Hepatocyte (in vitro differentiated cells): ENCODE measurements at regions not wholly inside any gene's neighbourhood (a gene's known extent, or its start where the extent isn't known, plus 50 kb on each side); places are given as distances from the start of the nearest gene placed in this dataset.

Source experiments
- DNase-seq: peaks from one replicate; pipeline ENCODE4 v3.0.0-alpha.2; 2016; ENCODE audit warnings: low spot score
- H2AFZ ChIP-seq: fragments of 200-600 bp; sonication (generic); 2 replicates; pipeline ENCODE4 v1.6.0; 2016; ENCODE audit warnings: antibody characterized with exemption, mild to moderate bottlenecking
- H3K27ac ChIP-seq: fragments of 200-600 bp; sonication (generic); 2 replicates; pipeline ENCODE4 v1.5.1; 2016; ENCODE audit warnings: mild to moderate bottlenecking
- H3K27me3 ChIP-seq: fragments of 200-600 bp; sonication (generic); 2 replicates; pipeline ENCODE4 v1.6.1; 2016
- H3K36me3 ChIP-seq: fragments of 200-600 bp; sonication (generic); replicated peaks from 2 replicates; pipeline ENCODE4 v1.5.1; 2016; ENCODE audit warnings: low read depth; ENCODE audit not compliant: insufficient read depth
- H3K4me1 ChIP-seq: fragments of 200-600 bp; sonication (generic); 2 replicates; pipeline ENCODE4 v1.5.1; 2016; ENCODE audit warnings: mild to moderate bottlenecking, moderate library complexity; ENCODE audit not compliant: insufficient read depth
- H3K4me2 ChIP-seq: fragments of 200-600 bp; sonication (generic); 2 replicates; pipeline ENCODE4 v1.6.0; 2016
- H3K4me3 ChIP-seq: fragments of 200-600 bp; sonication (generic); 2 replicates; pipeline ENCODE4 v1.5.1; 2016; ENCODE audit warnings: mild to moderate bottlenecking
- H3K79me2 ChIP-seq: fragments of 200-600 bp; sonication (generic); 2 replicates; pipeline ENCODE4 v1.6.0; 2017; ENCODE audit warnings: mild to moderate bottlenecking
- H3K9me2 ChIP-seq: fragments of 200-600 bp; sonication (generic); replicated peaks from 2 replicates; pipeline ENCODE4 v1.6.0; 2017; ENCODE audit warnings: mild to moderate bottlenecking; ENCODE audit not compliant: insufficient read depth
- H3K9me3 ChIP-seq: fragments of 200-600 bp; sonication (generic); 2 replicates; pipeline ENCODE4 v1.5.1; 2016; ENCODE audit warnings: low read depth, mild to moderate bottlenecking
- H4K20me1 ChIP-seq: fragments of 200-600 bp; sonication (generic); 2 replicates; pipeline ENCODE4 v1.6.0; 2016; ENCODE audit warnings: mild to moderate bottlenecking; ENCODE audit not compliant: insufficient read depth, poor library complexity, severe bottlenecking
- EZH2 ChIP-seq: fragments of 200-600 bp; sonication (generic); IDR thresholded peaks from 2 replicates; pipeline ENCODE4 v1.6.1; 2016; ENCODE audit warnings: antibody characterized with exemption, mild to moderate bottlenecking, borderline replicate concordance
- EZH2phosphoT487 ChIP-seq: fragments of 200-600 bp; sonication (generic); IDR thresholded peaks from one replicate; pipeline ENCODE4 v1.6.1; 2018; ENCODE audit warnings: antibody characterized with exemption, mild to moderate bottlenecking, low read depth, moderate library complexity; ENCODE audit not compliant: unreplicated experiment, severe bottlenecking
- WGBS: methylation state at CpG from one replicate; pipeline ENCODE4 v1.1.6; 2016; ENCODE audit warnings: low lambda C conversion rate; ENCODE audit errors: missing lambda C conversion rate; 5-methylcytosine and 5-hydroxymethylcytosine counted together
- TF ChIP-seq, protein P1 (sequence below): fragments of 200-600 bp; sonication (generic); IDR thresholded peaks from 2 replicates; pipeline ENCODE4 v1.5.1; 2016; ENCODE audit warnings: antibody characterized with exemption, mild to moderate bottlenecking; ENCODE audit not compliant: poor library complexity

DNA sequence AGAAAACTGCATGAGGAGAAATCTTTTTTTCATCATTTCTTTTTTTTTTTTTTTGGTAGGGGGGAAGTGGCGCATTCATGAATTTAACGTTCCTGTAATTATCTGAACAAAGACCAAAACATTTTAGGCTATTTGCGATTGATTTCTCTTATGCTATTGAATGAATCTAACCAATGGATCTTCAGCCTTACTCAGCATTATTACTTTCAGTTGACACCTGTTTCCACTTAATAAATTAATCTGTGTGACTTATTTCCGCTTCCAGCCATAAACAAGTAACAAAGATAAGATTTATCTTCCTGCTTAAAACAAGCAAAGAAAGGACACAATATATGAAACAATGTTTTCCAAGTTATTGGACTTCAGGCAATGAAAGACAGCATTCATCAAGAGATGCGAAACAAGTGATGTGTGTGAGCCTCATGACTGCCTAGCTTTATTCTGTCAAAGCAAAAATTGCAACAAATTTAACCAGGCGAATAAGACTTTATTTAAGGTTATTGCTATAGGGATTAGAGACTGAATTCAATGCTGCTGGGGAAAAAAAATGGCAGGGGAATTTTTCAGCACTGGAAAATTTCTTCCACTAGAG, 1026.9 kb downstream of the LRFN5 start:
- 87% methylated on average over 6 of the region's 6 CpGs for WGBS
- H3K4me1 ChIP-seq: no peaks in the 10 kb centered on the region
- H3K9me2 ChIP-seq: no peaks in the 10 kb centered on the region
- H3K27me3 ChIP-seq: no peaks in the 10 kb centered on the region
- DNase-seq: no peak
- no peak overlapping the region for H2AFZ ChIP-seq
- no peaks in the 10 kb centered on the region for H4K20me1 ChIP-seq
- TF ChIP-seq, protein P1, sequence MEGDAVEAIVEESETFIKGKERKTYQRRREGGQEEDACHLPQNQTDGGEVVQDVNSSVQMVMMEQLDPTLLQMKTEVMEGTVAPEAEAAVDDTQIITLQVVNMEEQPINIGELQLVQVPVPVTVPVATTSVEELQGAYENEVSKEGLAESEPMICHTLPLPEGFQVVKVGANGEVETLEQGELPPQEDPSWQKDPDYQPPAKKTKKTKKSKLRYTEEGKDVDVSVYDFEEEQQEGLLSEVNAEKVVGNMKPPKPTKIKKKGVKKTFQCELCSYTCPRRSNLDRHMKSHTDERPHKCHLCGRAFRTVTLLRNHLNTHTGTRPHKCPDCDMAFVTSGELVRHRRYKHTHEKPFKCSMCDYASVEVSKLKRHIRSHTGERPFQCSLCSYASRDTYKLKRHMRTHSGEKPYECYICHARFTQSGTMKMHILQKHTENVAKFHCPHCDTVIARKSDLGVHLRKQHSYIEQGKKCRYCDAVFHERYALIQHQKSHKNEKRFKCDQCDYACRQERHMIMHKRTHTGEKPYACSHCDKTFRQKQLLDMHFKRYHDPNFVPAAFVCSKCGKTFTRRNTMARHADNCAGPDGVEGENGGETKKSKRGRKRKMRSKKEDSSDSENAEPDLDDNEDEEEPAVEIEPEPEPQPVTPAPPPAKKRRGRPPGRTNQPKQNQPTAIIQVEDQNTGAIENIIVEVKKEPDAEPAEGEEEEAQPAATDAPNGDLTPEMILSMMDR: no peak
- TF ChIP-seq EZH2phosphoT487 (no peak), EZH2 (no peak)
- H3K79me2 ChIP-seq: no peaks in the 10 kb centered on the region
- no peaks in the 10 kb centered on the region for H3K36me3 ChIP-seq
- H3K4me3 ChIP-seq: no peak overlapping the region
- no peak overlapping the region for H3K27ac ChIP-seq
- H3K4me2 ChIP-seq: no peak overlapping the region
- no peaks in the 10 kb centered on the region for H3K9me3 ChIP-seq

DNA sequence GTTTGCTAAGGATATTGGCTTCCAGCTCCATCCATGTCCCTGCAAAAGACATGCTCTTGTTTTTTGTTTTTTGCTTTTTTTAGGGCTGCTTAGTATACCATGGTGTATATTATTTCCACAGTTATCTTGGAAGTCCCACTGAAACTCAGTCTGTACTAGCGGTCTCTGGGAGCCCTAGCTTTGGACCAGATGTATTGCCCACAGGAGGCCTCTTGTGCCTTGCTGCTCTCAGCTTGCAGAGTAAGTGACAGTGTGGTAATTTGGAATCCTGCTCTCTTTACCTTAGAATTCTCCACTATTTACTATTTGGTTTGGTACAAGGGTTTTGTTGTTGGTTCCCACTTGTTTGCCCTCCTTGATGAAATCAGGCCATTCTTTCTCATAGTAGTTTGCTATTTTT, 1022.9 kb downstream of the LRFN5 start:
- Histone ChIP-seq H3K4me3 (no peak overlapping the region), H3K36me3 (no peaks in the 10 kb centered on the region), H3K27me3 (no peaks in the 10 kb centered on the region), H3K4me2 (no peak overlapping the region), H2AFZ (no peak overlapping the region), H3K9me2 (no peaks in the 10 kb centered on the region), H3K79me2 (no peaks in the 10 kb centered on the region), H3K27ac (no peak overlapping the region), H4K20me1 (no peaks in the 10 kb centered on the region), H3K4me1 (no peaks in the 10 kb centered on the region), H3K9me3 (no peaks in the 10 kb centered on the region)
- DNase-seq: no peak
- TF ChIP-seq, protein P1: no peak
- TF ChIP-seq EZH2 (no peak), EZH2phosphoT487 (no peak)
- 100% methylated on average over 1 of the region's 1 CpG for WGBS

DNA sequence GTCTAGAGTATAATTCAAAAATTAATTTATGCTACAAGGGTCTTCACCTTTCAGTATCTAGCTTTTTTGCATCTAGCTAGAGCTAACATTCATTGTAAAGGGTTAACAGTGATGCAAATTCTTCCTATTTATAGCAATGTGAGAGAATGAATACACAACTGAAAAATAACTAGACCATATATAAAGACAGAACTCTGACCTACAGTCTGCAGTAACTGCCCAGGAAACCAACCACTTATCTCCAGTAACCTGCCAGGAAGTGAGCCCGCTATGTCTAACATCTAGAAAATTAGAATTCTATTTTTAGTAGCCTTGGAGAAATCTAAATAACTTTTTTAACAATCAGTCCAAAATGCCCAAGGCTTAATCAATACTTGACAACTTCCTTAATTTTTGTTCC, 1021.9 kb downstream of the LRFN5 start:
- Histone ChIP-seq H3K36me3 (no peaks in the 10 kb centered on the region), H3K4me2 (no peak overlapping the region), H3K27me3 (no peaks in the 10 kb centered on the region), H2AFZ (no peak overlapping the region), H3K4me3 (no peak overlapping the region), H3K27ac (no peak overlapping the region), H3K4me1 (no peaks in the 10 kb centered on the region), H3K79me2 (no peaks in the 10 kb centered on the region), H3K9me2 (no peaks in the 10 kb centered on the region), H3K9me3 (no peaks in the 10 kb centered on the region), H4K20me1 (no peaks in the 10 kb centered on the region)
- TF ChIP-seq EZH2 (no peak), EZH2phosphoT487 (no peak)
- TF ChIP-seq, protein P1: no peak
- 100% methylated on average over 1 of the region's 1 CpG for WGBS
- no peak for DNase-seq

DNA sequence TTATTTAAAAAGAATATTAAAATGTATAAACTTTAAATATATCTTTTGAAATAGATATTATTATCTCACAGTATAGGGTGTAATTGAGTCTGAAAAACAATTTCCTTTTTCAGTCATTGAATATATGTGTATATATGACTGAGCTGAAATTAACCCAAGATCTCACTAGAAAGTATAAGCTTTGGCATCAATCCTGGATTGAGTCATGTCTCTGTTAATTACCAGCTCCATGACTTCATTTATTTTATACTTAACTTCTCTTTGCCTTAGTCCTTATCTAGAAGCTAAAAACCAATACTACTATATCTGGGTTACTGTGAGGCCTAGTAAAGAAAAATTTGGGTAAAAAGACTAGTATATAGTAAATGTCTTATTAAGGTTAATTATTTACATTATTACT, 1020.3 kb downstream of the LRFN5 start:
- no peaks in the 10 kb centered on the region for H3K27me3 ChIP-seq
- H3K79me2 ChIP-seq: no peaks in the 10 kb centered on the region
- H2AFZ ChIP-seq: no peak overlapping the region
- no peak overlapping the region for H3K4me3 ChIP-seq
- no peaks in the 10 kb centered on the region for H3K9me3 ChIP-seq
- TF ChIP-seq, protein P1: no peak
- TF ChIP-seq EZH2 (no peak), EZH2phosphoT487 (no peak)
- H3K4me1 ChIP-seq: no peaks in the 10 kb centered on the region
- no peak for DNase-seq
- H3K4me2 ChIP-seq: no peak overlapping the region
- no peaks in the 10 kb centered on the region for H4K20me1 ChIP-seq
- no peak overlapping the region for H3K27ac ChIP-seq
- no peaks in the 10 kb centered on the region for H3K36me3 ChIP-seq
- no peaks in the 10 kb centered on the region for H3K9me2 ChIP-seq
